Vagina (tissue), 2 donors: ENCODE measurements at regions not wholly inside any gene's neighbourhood (a gene's known extent, or its start where the extent isn't known, plus 50 kb on each side); places are given as distances from the start of the nearest gene placed in this dataset.

Experiments used
- DNase-seq, 2 donors: peaks; one replicate each; pipeline ENCODE4 v3.0.0-alpha.2; 2017; ENCODE audit errors: extremely low spot score in 2 of 2
- H3K27ac ChIP-seq: fragments of 200-600 bp; sonication (generic); one replicate; pipeline ENCODE4 v1.5.1; 2019
- H3K27me3 ChIP-seq: fragments of 200-600 bp; sonication (generic); one replicate; pipeline ENCODE4 v1.5.1; 2019
- H3K36me3 ChIP-seq, 2 donors: fragments of 200-600 bp; sonication (generic); one replicate each; pipeline ENCODE4 v1.5.1; 2017 to 2019
- H3K4me1 ChIP-seq: fragments of 200-600 bp; sonication (generic); one replicate; pipeline ENCODE4 v1.5.1; 2019
- H3K4me3 ChIP-seq, 2 donors: fragments of 200-600 bp; sonication (generic); 1 replicate in 1 of 2; 2 replicates in 1 of 2; pipeline ENCODE4 v1.5.1; 2016 to 2019
- H3K9me3 ChIP-seq: fragments of 200-600 bp; sonication (generic); one replicate; pipeline ENCODE4 v1.5.1; 2019
- POLR2A ChIP-seq, 2 donors: fragments of 450-650 bp; IDR thresholded peaks; one replicate each; pipeline ENCODE4 v1.6.1; 2017; ENCODE audit warnings: antibody characterized with exemption in 2 of 2, mild to moderate bottlenecking in 2 of 2, moderate library complexity in 2 of 2
- POLR2AphosphoS5 ChIP-seq, 2 donors: sonication (generic); formaldehyde crosslinking; IDR thresholded peaks; one replicate each; pipeline ENCODE4 v1.9.0; 2017; ENCODE audit warnings: antibody characterized with exemption in 2 of 2, mild to moderate bottlenecking in 2 of 2, low read depth in 1 of 2; ENCODE audit not compliant: insufficient read depth in 1 of 2
- intact Hi-C: fragments of 100-400 bp; cut with DNase I; formaldehyde crosslinking; loops from one replicate; pipeline ENCODE4 v1.15.1; 2023
- TF ChIP-seq, protein P1 (sequence below), 3 experiments: fragments of 450-650 bp in 2 of 3; fragments of 200-600 bp in 1 of 3; sonication (generic) in 1 of 3; IDR thresholded peaks; one replicate each; pipeline ENCODE4 v1.5.1; 2017 to 2019; ENCODE audit warnings: antibody characterized with exemption in 3 of 3, mild to moderate bottlenecking in 2 of 3, moderate library complexity in 2 of 3

DNA sequence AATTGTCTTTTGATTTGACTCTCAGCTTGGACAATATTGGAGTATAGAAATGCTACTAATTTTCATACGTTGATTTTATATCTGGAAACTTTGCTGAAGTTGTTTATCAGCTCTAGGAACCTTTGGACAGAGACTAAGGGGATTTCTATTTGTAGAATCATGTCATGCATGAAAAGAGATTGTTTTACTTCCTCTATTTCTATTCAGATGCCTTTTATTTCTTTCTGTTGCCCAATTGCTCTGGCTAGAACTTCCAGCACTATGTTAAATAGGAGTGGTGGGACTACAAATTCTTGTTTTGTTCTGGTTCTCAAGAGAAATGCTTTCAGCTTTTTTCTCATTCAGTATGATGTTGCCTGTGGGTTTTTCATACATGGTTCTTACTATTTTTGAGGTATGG is 112.8 kb upstream of the CDH12 start:
- Histone ChIP-seq H3K27ac (no peak overlapping the region), H3K4me3 (no peak overlapping the region), H3K9me3 (no peaks in the 10 kb centered on the region), H3K4me1 (no peaks in the 10 kb centered on the region), H3K36me3 (no peaks in the 10 kb centered on the region), H3K27me3 (no peaks in the 10 kb centered on the region)
- intact Hi-C loops, result no loop called here
- no peak for TF ChIP-seq POLR2A (IDR thresholded peaks at IDR 0.05)
- TF ChIP-seq POLR2AphosphoS5 (IDR thresholded peaks at IDR 0.05; ENCODE audit: insufficient read depth in 1 of 2, low read depth in 1 of 2), result no peak
- TF ChIP-seq, protein P1, sequence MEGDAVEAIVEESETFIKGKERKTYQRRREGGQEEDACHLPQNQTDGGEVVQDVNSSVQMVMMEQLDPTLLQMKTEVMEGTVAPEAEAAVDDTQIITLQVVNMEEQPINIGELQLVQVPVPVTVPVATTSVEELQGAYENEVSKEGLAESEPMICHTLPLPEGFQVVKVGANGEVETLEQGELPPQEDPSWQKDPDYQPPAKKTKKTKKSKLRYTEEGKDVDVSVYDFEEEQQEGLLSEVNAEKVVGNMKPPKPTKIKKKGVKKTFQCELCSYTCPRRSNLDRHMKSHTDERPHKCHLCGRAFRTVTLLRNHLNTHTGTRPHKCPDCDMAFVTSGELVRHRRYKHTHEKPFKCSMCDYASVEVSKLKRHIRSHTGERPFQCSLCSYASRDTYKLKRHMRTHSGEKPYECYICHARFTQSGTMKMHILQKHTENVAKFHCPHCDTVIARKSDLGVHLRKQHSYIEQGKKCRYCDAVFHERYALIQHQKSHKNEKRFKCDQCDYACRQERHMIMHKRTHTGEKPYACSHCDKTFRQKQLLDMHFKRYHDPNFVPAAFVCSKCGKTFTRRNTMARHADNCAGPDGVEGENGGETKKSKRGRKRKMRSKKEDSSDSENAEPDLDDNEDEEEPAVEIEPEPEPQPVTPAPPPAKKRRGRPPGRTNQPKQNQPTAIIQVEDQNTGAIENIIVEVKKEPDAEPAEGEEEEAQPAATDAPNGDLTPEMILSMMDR (IDR thresholded peaks at IDR 0.05), result no peak
- no peak for DNase-seq

- TF ChIP-seq POLR2A (IDR thresholded peaks at IDR 0.05) (no peak), POLR2AphosphoS5 (IDR thresholded peaks at IDR 0.05; ENCODE audit: insufficient read depth in 1 of 2, low read depth in 1 of 2) (no peak)
- TF ChIP-seq, protein P1 (IDR thresholded peaks at IDR 0.05), result no peak
- DNase-seq, result no peak
- Histone ChIP-seq H3K36me3 (no peaks in the 10 kb centered on the region), H3K27me3 (no peaks in the 10 kb centered on the region), H3K9me3 (no peaks in the 10 kb centered on the region), H3K4me3 (no peak overlapping the region), H3K4me1 (no peaks in the 10 kb centered on the region), H3K27ac (no peak overlapping the region)
- intact Hi-C loops, result no loop called here
Measured at GRCh38 chr5:22964632-22965031, 111.5 kb upstream of the CDH12 start.

DNA sequence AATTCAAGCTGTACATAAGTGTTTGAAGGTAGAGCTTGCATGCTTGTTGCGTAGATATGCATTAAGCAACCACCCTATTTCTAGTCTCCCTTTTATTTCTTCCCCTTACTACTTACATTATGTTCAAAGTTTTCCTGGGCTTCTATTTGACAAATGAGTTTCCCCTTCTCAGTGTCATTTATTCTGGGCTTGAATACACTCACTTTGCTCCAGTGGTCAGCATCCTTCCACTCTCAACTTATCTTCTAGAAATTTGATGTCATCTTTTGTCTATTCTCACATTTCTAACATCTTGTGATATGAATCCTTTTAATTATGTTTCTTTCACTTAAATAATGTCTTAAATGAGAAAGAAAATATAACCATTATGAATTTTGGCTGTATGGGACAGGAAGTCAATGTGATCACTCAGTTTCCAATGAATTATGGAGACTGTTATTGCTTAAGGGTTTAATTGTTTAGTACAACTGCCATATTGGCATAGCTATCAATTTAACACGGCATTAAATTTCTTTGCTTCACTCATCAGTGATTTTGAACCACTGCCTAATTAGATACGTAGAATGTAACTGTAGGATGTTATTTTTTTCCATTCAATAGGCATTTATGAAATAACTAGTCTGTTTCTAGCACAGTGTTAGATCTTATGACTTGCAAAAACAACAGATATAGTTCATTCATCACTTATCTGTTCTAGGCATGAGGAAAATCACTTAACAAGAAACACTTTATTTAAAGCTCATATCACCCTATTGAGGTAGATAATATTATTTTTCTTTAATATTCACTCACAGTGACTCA is 105.5 kb upstream of the CDH12 start:
- TF ChIP-seq POLR2A (IDR thresholded peaks at IDR 0.05) (no peak), POLR2AphosphoS5 (IDR thresholded peaks at IDR 0.05; ENCODE audit: insufficient read depth in 1 of 2, low read depth in 1 of 2) (no peak)
- TF ChIP-seq, protein P1 (IDR thresholded peaks at IDR 0.05), result no peak
- Histone ChIP-seq H3K4me3 (no peak overlapping the region), H3K36me3 (no peaks in the 10 kb centered on the region), H3K27me3 (no peaks in the 10 kb centered on the region), H3K27ac (no peak overlapping the region), H3K9me3 (no peaks in the 10 kb centered on the region), H3K4me1 (no peaks in the 10 kb centered on the region)
- DNase-seq, result no peak
- intact Hi-C loops, result no loop called here

GRCh38 chr5:22947921-22948320 is 94.8 kb upstream of the CDH12 start:
- no peak overlapping the region for H3K4me3 ChIP-seq
- no peaks in the 10 kb centered on the region for H3K4me1 ChIP-seq
- no peaks in the 10 kb centered on the region for H3K9me3 ChIP-seq
- TF ChIP-seq POLR2A (IDR thresholded peaks at IDR 0.05) (no peak), POLR2AphosphoS5 (IDR thresholded peaks at IDR 0.05; ENCODE audit: insufficient read depth in 1 of 2, low read depth in 1 of 2) (no peak)
- TF ChIP-seq, protein P1 (IDR thresholded peaks at IDR 0.05), result no peak
- no peaks in the 10 kb centered on the region for H3K27me3 ChIP-seq
- no peaks in the 10 kb centered on the region for H3K36me3 ChIP-seq
- intact Hi-C loops, result no loop called here
- no peak for DNase-seq
- no peak overlapping the region for H3K27ac ChIP-seq

DNA sequence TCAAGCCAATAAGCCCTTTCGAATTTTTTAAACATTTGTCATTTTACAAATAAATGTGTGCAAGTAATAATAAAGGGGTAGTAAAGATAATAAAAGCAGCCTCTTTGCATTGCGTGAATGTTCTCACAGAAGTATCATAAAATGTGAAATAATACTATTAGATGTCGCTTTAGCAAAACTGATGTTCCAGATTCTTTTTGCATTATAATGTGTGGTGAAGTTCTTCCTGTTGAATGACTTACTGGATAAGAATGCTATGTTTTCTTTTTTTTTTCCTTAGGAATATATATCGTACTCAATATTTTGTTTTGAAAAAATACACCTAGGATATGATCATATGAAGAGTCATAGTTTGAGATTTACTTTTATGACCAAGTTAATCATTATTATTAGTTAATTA is 85.2 kb upstream of the CDH12 start:
- Histone ChIP-seq H3K4me3 (no peak overlapping the region), H3K27me3 (no peaks in the 10 kb centered on the region), H3K9me3 (no peaks in the 10 kb centered on the region), H3K36me3 (no peaks in the 10 kb centered on the region), H3K4me1 (no peaks in the 10 kb centered on the region), H3K27ac (no peak overlapping the region)
- intact Hi-C loops, result no loop called here
- TF ChIP-seq, protein P1 (IDR thresholded peaks at IDR 0.05), result no peak
- TF ChIP-seq POLR2AphosphoS5 (IDR thresholded peaks at IDR 0.05; ENCODE audit: insufficient read depth in 1 of 2, low read depth in 1 of 2), result no peak
- TF ChIP-seq POLR2A (IDR thresholded peaks at IDR 0.05), result no peak
- DNase-seq, result no peak
